ENCODE measurements at regions not wholly inside any gene's neighbourhood (a gene's known extent, or its start where the extent isn't known, plus 50 kb on each side); places are given as distances from the start of the nearest gene placed in this dataset.
"Not testable (repeated sequence)": the region's sequence is repeated elsewhere in the genome, so short reads cannot be mapped to it uniquely, and the experiment has no call there.

- DNase-seq (ENCODE audit: low read depth in 3 of 3, low spot score in 2 of 3), result no peak
Measured at GRCh38 chr3:126292318-126293070, 64.7 kb downstream of the KLF15 start.

- DNase-seq (ENCODE audit: low read depth in 3 of 3, low spot score in 2 of 3), result no peak
Measured at GRCh38 chr3:126291537-126291936, 65.7 kb downstream of the KLF15 start.

- no peak for DNase-seq (ENCODE audit: low read depth in 3 of 3, low spot score in 2 of 3)
Measured at GRCh38 chr3:126291061-126291460, 66.1 kb downstream of the KLF15 start.

GRCh38 chr3:126290325-126290724, 66.9 kb downstream of the KLF15 start:
- DNase-seq (ENCODE audit: low read depth in 3 of 3, low spot score in 2 of 3), result no peak

- DNase-seq (ENCODE audit: low read depth in 3 of 3, low spot score in 2 of 3), result no peak
Measured at GRCh38 chr3:126289096-126289495, 68.1 kb downstream of the KLF15 start.

GRCh38 chr3:126288314-126288713, 68.9 kb downstream of the KLF15 start:
- DNase-seq (ENCODE audit: low read depth in 3 of 3, low spot score in 2 of 3), result no peak

GRCh38 chr3:126287536-126288241, 69.5 kb downstream of the KLF15 start:
- peak in 2 of 3 donors; percentile 63 for DNase-seq (ENCODE audit: low read depth in 3 of 3, low spot score in 2 of 3)

GRCh38 chr3:126287171-126287535, 70.1 kb downstream of the KLF15 start:
- DNase-seq (ENCODE audit: low read depth in 3 of 3, low spot score in 2 of 3), result no peak

- DNase-seq (ENCODE audit: low read depth in 3 of 3, low spot score in 2 of 3), result no peak
Measured at GRCh38 chr3:126285369-126285768, 71.8 kb downstream of the KLF15 start.

GRCh38 chr3:126284258-126284904, 72.8 kb downstream of the KLF15 start:
- DNase-seq (ENCODE audit: low read depth in 3 of 3, low spot score in 2 of 3), result no peak

- DNase-seq (ENCODE audit: low read depth in 3 of 3, low spot score in 2 of 3), result not testable (repeated sequence)
Measured at GRCh38 chr3:126283651-126284050, 73.6 kb downstream of the KLF15 start.

- DNase-seq (ENCODE audit: low read depth in 3 of 3, low spot score in 2 of 3), result no peak
Measured at GRCh38 chr3:126279853-126280252, 77.4 kb downstream of the KLF15 start.

GRCh38 chr3:126277629-126278378, 79.4 kb downstream of the KLF15 start:
- no peak for DNase-seq (ENCODE audit: low read depth in 3 of 3, low spot score in 2 of 3)

GRCh38 chr3:126275620-126275904, 81.6 kb downstream of the KLF15 start:
- no peak for DNase-seq (ENCODE audit: low read depth in 3 of 3, low spot score in 2 of 3)

GRCh38 chr3:126274735-126275619, 82.2 kb downstream of the KLF15 start:
- no peak for DNase-seq (ENCODE audit: low read depth in 3 of 3, low spot score in 2 of 3)

- DNase-seq (ENCODE audit: low read depth in 3 of 3, low spot score in 2 of 3), result no peak
Measured at GRCh38 chr3:126270145-126270811, 86.9 kb downstream of the KLF15 start.

- DNase-seq (ENCODE audit: low read depth in 3 of 3, low spot score in 2 of 3), result no peak
Measured at GRCh38 chr3:126269354-126269753, 87.9 kb downstream of the KLF15 start.

- DNase-seq (ENCODE audit: low read depth in 3 of 3, low spot score in 2 of 3), result no peak
Measured at GRCh38 chr3:126268866-126269265, 88.3 kb downstream of the KLF15 start.

- no peak for DNase-seq (ENCODE audit: low read depth in 3 of 3, low spot score in 2 of 3)
Measured at GRCh38 chr3:126267976-126268615, 87.7 kb upstream of the ALDH1L1 start.

Data from right renal cortex interstitium (tissue), 3 donors.